Esophagus muscularis mucosa (tissue), 4 donors: ENCODE measurements at regions not wholly inside any gene's neighbourhood (a gene's known extent, or its start where the extent isn't known, plus 50 kb on each side); places are given as distances from the start of the nearest gene placed in this dataset.

Source experiments
- EP300 ChIP-seq: sonication (generic); formaldehyde crosslinking; IDR thresholded peaks from one replicate; pipeline ENCODE4 v1.6.1; 2017; ENCODE audit warnings: antibody characterized with exemption
- POLR2A ChIP-seq: fragments of 450-650 bp; IDR thresholded peaks from one replicate; pipeline ENCODE4 v1.6.1; 2017; ENCODE audit warnings: antibody characterized with exemption, moderate library complexity, mild to moderate bottlenecking, low read depth
- TF ChIP-seq, protein P1 (sequence below), 3 experiments: fragments of 200-600 bp in 2 of 3; fragments of 450-650 bp in 1 of 3; sonication (generic) in 2 of 3; IDR thresholded peaks; one replicate each; pipeline ENCODE4 v1.5.1; 2017 to 2019; ENCODE audit warnings: antibody characterized with exemption in 3 of 3, mild to moderate bottlenecking in 2 of 3, moderate library complexity in 1 of 3

DNA sequence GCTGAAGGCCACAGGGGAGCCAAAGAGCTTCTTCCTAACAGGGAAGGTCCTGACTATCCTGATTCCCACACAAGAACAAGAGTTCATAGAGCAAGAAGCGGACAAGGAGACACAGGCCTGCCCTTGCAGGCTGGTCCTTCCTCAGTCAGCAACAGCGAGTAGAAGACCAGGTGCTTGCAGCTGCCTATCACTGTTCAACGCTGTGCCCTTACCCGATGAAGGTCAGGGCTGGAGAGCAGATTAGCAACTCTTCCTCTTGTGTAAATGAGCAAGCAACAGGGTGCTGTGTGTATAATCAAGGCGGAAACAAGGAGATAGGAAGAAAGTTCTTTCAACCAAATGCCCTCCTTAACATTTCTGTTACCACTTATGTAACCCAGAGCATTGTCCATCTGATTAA, 115.3 kb upstream of the SPACA1 start:
- TF ChIP-seq, protein P1, sequence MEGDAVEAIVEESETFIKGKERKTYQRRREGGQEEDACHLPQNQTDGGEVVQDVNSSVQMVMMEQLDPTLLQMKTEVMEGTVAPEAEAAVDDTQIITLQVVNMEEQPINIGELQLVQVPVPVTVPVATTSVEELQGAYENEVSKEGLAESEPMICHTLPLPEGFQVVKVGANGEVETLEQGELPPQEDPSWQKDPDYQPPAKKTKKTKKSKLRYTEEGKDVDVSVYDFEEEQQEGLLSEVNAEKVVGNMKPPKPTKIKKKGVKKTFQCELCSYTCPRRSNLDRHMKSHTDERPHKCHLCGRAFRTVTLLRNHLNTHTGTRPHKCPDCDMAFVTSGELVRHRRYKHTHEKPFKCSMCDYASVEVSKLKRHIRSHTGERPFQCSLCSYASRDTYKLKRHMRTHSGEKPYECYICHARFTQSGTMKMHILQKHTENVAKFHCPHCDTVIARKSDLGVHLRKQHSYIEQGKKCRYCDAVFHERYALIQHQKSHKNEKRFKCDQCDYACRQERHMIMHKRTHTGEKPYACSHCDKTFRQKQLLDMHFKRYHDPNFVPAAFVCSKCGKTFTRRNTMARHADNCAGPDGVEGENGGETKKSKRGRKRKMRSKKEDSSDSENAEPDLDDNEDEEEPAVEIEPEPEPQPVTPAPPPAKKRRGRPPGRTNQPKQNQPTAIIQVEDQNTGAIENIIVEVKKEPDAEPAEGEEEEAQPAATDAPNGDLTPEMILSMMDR (IDR thresholded peaks at IDR 0.05): no peak
- TF ChIP-seq EP300: no peak
- TF ChIP-seq POLR2A: no peak
